ENCODE measurements at regions not wholly inside any gene's neighbourhood (a gene's known extent, or its start where the extent isn't known, plus 50 kb on each side); places are given as distances from the start of the nearest gene placed in this dataset.
"Not testable (repeated sequence)": the region's sequence is repeated elsewhere in the genome, so short reads cannot be mapped to it uniquely, and the experiment has no call there.

- DNase-seq = not testable (repeated sequence)
Observed at GRCh38 chr16:85205257-85205656, 93.0 kb upstream of the CIBAR2 start.

- peak; percentile 76 for DNase-seq
Observed at GRCh38 chr16:85205747-85206471, 93.6 kb upstream of the CIBAR2 start.

- DNase-seq = peak; percentile 92
Observed at GRCh38 chr16:85206472-85207356, 94.4 kb upstream of the CIBAR2 start.

GRCh38 chr16:85207357-85207921 is 95.2 kb upstream of the CIBAR2 start:
- DNase-seq = no peak

- no peak for DNase-seq
Observed at GRCh38 chr16:85208181-85208580, 95.9 kb upstream of the CIBAR2 start.

GRCh38 chr16:85208643-85209520 is 96.6 kb upstream of the CIBAR2 start:
- DNase-seq = no peak

GRCh38 chr16:85209526-85210121 is 97.4 kb upstream of the CIBAR2 start:
- DNase-seq = no peak

GRCh38 chr16:85210423-85211169 is 98.3 kb upstream of the CIBAR2 start:
- DNase-seq = no peak

GRCh38 chr16:85211271-85211801 is 99.1 kb upstream of the CIBAR2 start:
- no peak for DNase-seq

- DNase-seq = no peak
Observed at GRCh38 chr16:85213926-85214675, 101.8 kb upstream of the CIBAR2 start.

GRCh38 chr16:85215478-85216118 is 103.3 kb upstream of the CIBAR2 start:
- no peak for DNase-seq

GRCh38 chr16:85216522-85217375 is 104.5 kb upstream of the CIBAR2 start:
- no peak for DNase-seq

- peak; percentile 98 for DNase-seq
Observed at GRCh38 chr16:85220125-85220839, 108.0 kb upstream of the CIBAR2 start.

GRCh38 chr16:85220964-85221731 is 108.9 kb upstream of the CIBAR2 start:
- DNase-seq = no peak

GRCh38 chr16:85221771-85222154 is 109.5 kb upstream of the CIBAR2 start:
- peak; percentile 50 for DNase-seq

GRCh38 chr16:85222155-85222863 is 110.0 kb upstream of the CIBAR2 start:
- no peak for DNase-seq

- no peak for DNase-seq
Observed at GRCh38 chr16:85225257-85225656, 113.0 kb upstream of the CIBAR2 start.

Measured in NCI-H1092 (cell line).